ENCODE measurements at regions not wholly inside any gene's neighbourhood (a gene's known extent, or its start where the extent isn't known, plus 50 kb on each side); places are given as distances from the start of the nearest gene placed in this dataset.
"Not testable (repeated sequence)": the region's sequence is repeated elsewhere in the genome, so short reads cannot be mapped to it uniquely, and the experiment has no call there.

DNA sequence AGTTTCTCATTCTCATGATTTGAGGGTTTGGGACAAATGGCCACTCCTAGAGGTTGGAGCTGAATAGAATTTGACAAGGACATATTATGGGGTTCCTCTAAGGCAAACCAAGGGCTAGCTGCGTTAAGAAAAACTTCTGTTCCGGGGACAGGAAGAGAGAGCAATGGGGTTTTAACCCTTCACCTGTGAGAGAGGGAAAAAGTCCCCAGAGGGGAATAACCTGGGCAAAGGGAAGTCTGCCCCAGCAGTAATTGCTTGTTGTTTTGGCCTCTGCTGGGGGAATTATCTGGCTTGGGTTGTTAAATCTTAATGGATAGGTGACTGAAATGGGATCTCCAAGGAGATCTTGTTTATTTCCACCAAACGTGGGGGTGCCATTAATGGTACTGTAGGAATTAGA, 110.1 kb upstream of the MOCS2 start:
- no peak for DNase-seq

DNA sequence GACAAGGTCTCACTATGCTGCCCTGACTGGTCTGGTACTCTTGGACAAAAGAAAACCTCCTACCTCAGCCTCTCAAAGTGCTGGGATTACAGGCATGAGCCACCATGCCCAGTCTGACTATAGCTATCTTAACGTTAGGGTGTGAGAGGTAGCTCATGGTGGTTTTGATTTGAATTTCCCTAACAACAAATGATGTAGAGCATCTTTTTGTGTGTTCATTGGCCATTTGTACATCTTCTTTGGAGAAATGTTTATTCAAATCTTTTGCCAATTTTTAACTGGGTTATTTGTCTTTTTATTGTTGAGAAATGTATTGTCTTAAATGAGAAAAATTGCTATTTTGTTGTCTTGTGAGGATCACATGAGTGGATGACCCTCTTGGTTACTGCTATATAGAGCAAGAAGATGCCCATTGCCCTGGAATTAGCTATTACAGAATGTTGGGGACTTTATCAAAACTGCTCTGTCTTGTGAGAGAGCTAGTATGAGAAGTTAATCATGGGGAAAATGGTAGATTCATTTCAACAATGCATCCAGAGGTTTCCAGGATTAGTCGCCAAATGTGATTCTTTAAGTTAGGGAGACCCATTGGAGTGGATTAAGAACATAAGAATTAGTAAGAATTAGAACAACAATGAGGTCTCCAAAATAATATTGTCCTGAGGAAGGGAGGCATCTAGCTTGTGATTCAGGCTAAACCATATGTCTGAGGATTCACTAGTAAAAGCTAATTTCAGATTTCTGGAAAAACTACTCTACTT, 124.3 kb upstream of the MOCS2 start:
- DNase-seq, result no peak

DNA sequence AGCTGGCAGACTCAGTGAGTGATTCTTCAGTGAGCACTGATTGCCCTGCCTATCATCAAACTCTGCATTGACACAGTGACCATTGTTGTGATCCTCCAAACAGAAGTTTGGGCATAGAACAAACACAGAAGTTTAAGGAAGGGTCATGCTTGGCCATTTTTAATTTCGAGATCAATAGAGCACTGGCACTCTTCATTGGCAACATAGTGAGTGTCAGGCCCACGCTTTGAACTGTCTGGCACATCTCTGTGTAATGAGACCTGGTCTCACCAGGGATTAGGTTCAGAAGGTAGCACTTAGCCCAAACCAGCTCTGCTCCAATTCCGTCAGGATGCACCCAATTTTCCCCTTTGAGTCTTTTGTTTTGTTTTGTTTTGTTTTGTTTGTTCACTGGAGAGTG, 127.1 kb upstream of the MOCS2 start:
- DNase-seq, result no peak

DNA sequence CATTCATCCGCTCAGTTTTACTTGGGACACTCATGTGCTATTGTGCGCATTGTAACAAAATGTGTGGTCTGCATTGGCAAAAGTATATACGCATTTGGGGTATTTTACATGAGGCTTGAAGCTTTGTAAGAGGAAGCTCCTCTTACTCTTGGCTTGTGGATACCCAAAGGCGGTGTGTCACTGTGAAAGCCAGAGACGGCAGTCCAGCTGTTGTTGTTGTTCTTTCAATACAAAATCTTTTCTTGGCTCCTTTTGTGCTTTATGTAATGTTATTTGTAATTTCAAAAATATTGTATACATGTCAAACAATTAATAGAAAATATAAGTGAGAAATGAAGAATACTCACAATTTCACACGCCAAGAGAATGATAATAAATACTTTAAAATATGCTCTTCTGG, 128.3 kb upstream of the MOCS2 start:
- DNase-seq, result no peak

DNA sequence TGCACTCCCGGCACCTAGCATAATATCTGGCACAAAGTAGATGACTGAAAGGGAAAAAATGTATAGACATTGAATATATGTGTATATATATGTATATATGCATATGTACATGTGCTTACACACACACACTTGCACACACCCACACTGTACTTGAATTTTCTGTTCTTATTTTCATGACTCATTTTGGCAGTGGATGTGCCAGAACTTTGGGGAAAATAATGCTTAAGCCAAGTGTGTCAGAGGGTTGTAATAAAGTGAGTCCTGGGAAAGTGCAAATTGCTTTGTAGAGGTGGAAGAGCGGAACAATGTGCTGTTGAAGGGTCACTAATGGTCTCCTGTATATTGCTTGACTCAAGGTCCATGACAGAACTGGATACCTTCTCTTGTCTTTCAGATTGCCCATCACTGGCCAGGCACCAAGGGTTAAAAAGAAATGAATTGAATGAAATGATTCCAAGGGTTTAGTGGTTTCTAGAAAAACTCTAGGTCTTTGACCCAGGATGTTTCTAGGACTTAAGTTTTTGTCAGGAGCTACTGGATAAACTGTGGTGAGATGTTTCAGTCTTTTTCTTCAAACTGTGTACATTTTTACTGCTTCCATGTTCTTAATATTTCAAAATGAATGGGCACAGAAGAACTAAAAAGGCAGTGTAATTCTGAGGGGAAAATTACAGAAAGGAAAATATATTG, 129.9 kb upstream of the MOCS2 start:
- DNase-seq, result no peak

DNA sequence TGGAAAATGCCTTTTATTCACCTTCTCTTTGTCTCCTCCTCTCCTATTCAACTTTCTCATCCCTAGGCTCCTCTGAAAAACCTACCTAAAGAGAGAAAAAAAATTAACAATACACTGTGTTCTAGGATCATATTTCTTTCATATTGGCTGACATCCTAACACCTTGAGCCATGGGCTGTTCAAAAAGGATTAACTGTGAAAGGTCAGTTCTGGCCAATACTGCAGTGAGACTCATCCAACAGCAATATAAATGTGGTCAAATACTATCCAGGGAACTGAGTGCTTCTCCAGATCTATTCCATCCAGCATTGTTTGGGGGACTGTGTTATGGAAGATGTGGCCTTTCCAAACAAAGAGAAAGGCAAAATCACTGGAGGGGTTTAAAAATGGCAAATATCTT, 131.1 kb upstream of the MOCS2 start:
- DNase-seq, result no peak

DNA sequence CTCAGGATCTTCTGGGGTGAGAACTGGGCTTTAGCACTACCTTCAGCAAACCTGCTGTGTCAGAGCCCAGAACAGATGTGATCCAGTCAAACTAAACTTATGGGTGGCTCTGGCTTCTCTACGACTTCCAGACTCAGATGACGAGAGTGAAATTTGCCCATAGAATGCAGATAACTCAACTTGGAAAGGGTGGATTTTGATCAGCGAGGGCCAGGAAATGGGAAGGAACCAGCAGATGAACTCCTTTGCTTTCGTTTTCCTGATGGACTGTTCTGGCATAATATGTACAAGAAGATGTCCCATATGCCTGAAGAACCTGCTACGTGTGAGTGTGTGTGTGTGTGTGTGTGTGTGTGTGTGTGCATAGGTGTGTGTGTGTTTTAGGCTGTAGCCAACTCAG, 132.0 kb upstream of the MOCS2 start:
- DNase-seq, result no peak

DNA sequence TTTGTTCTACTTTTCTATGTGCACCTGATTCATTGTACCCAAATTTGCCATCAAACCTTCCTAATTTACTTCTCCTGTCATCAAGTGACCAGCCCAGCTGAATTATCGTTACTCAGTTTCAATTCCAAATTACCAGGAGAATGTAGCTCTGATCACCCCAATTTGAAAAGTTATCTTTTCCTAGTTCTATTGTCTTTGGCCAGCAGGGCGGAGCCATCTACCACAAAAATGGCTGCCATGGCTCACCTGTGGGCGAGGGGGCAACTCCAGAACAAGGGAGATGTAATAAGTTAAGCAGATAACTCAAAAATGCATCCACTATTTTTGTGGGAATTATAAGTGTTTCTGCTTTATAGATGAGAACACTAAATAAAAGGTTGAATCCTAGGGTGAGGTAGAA, 133.8 kb upstream of the MOCS2 start:
- no peak for DNase-seq

DNA sequence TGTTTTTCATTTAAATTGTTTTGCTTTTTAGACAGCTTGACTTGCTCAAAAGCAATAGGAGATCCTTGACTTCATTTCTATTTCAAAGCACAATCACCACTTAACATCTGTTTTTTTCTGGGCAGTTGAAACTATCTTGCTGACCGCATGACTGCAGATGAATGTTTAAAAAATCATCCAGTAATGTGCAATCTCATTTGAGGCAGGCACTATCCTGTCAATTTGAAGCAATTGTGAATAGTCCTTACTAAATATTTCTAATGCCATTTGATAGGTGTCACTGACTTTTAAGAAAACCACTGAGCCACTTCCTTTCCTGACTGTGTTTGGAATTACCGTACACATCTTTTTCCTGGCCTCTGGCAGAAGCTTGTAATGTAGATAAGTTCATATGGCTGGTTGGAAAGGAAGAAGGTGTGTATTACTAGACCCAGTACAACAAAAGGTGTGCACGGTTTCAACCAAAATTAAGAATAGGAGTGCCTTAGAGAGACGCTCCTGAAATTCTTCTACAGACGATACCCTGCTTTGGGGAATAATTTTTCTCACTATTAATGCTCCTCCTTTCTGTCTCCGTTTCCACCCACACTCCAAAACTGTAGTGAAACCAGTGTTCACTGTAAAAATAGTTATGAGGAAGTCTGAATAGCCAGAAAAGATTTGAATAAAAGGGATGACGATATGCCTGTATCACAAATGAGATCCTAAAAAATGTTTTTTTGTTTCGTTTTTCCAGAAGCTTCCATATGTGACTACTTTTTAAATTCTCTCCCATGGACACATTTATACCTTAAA, 136.7 kb upstream of the MOCS2 start:
- DNase-seq, result no peak

DNA sequence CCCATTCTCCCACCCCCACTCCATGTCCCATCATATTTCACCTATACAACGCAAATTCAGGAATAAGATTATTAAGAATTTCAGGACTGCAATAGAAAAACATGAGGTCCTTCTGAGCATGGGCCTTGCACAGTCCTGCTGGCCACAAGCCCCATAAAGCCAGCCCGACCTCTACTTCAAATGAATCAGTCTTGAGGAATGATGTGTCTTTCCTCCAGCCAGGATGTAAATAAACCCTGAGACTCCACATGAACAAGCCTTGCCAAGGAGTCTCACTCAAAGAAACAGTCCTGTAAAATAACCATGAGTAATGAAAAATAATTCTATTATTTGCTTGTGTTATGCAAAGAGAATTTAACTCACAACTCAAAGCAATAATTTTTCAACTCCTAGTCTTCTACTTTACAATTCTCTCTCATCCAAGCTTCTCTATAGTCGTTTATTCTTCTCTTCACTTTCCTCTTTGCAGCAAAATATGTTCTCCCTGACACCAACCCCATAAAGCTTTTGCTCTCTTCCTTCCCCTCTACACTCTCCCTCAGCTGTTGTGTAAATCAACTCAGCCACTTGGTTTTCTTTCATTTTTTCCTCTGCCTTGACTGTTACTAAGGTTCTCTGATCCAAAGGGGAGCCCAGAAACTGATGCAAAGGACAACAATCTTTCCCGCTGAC, 140.1 kb upstream of the MOCS2 start:
- no peak for DNase-seq

DNA sequence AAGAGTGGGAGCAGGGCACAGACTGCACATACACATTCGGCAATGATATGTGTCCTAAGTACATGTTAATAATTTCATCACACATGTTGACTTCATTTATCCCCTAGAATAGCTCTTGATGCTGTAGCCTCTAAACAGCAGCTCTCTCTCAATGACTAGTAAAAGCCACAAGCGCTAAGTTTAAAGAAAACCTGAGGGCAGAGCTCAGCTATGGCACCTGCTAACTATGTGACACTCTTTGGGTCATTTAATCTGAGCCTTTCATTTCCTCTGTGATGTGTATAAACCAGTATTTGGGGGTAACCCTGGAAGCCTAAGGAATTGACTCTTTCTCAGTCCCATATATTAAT, 140.6 kb upstream of the MOCS2 start:
- DNase-seq, result no peak

DNA sequence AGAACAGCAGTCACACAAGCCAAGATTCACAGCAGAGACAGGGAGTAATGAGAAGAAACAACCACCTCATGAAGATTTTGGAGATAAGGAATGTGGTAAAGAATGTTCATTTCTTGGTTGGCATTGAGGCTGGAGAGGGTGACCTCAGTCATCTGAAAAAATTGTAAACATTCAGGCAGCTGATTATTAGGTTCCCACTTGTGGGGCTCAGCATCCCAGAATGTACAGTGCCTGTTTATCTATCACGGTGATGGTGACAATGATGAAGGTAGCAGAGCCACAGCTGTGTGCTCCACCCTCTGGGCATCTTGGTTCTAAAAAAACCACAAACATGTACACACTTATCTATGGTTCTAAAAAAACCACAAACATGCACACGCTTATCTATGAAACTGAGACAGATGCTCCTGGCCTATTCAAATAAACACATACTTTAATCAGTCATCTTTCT, 143.9 kb upstream of the MOCS2 start:
- DNase-seq, result no peak

DNA sequence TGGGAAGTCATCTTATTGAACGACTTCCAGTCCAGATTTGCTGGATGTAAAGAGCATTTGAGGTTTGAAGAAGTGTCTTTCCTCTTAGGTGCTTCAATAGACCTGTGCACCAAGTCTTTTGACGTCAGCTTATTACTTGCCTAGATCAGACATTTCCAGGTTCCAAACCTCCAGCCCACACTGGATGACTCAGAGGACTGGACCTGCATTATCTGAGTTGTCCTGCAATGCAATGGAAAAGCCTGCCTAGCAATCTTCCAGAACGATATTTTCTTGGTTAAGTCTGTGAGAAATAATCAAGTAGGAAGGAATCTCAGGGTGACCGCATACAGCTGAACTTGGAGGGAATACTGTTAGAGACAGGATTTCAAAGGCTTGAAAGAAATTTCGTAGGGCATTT, 147.2 kb upstream of the MOCS2 start:
- no peak for DNase-seq

DNA sequence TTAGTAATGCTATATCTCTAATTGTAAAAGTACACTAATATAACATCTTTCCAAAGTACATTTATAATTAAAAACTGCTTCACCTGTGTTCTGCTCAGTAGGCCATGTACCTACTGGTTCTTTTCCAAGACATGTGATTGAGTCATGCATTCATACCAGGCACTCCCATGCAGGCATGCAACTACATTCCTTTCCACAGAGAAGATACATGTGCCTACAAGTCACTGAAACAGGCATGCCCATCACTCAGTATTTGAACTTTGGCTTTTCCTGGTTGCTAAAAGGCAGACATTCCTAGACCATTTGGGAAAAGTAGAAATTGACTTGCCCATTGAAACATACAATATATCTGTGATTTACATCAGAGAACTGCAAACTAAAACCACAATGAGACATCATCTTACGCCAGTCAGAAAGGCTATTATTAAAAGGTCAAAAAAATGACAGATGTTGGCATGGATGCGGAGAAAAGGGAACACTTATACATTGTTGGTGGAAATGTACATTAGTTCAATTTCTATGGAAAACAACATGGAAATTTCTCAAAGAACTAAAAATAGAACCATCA, 148.3 kb upstream of the MOCS2 start:
- DNase-seq, result no peak

DNA sequence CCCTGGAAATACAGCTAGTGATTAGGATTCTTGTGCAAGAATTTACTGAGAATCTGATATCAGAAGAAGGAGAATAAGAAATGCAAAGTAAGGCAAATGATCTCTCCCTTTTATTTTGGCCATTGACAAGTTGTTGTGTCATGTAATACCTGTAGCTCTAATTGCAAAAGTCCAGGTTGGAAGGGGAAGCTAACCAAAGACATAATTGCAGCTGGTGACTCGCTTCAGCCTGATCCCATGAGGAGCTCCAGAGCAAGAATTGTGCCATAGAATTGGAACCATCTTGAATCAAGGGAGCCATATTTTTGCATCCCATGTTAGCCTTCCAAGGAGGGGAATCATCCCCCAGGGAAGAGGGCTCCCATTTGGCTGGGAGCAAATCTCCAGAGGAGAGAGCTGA, 149.6 kb upstream of the MOCS2 start:
- DNase-seq, result no peak

DNA sequence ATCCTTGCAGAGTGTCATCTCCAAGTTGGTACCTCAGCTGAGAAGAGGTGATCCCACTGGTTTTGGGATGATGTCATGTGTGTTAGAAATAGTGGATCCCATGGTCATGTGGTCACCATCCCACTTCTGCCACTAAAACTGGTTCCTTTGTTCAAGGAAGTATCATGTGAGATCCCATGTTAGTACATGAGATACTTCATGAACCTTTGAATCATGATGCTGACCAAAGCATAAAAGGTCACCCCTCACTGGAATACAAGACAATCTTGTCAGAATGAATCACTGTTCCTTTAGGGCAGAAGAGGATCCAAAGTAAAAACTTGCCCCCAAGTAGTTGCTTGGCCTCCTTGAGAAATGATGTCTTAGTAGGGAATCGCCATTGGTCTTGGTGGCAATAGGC, 150.9 kb upstream of the MOCS2 start:
- DNase-seq, result no peak

DNA sequence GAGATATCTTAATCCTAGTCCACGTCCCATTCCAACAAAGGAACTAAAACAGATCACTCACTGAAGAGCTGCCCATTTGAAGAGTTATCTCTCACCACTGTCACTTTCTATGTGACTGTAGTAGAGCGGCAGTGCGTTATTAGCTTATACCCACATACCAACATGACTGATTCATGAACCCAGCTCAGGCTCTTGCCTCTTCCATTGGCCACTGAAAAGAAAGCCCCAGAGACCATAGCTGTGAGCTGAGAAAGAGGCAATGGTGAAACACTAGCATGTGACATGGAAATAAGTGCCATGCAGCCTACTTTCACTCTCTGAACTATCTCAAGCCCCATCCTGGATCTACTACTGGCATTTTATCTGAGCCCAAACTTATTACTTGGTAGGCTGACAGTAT, 151.7 kb upstream of the MOCS2 start:
- no peak for DNase-seq

DNA sequence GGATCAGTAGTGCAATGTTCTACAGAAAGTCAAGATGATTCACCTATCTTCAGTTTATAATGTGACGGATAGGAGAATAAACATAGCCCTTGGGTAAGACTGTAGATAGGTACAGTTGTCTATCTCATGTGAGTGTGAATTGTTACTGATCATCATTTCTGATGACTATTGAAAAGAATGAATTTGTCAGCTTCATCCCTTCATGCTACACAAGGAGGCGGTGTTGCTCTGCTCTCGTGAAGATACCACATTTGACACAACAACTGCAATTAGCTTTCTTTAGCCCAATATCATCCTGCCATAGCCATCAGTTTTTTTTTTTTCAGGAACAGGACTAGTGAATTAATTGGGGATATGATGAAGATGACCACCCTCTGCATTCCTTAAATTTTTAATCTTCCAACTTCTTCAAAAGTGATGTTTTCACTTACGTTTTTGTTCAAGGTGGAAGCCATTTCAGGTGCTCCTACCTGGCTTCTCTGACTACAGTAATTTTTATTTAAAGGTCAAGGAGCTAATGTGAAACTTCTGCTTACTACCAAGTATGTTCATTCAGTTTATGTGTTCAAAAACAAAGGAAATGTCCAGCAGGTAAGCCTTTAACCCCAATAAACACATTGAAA, 152.9 kb upstream of the MOCS2 start:
- no peak for DNase-seq

DNA sequence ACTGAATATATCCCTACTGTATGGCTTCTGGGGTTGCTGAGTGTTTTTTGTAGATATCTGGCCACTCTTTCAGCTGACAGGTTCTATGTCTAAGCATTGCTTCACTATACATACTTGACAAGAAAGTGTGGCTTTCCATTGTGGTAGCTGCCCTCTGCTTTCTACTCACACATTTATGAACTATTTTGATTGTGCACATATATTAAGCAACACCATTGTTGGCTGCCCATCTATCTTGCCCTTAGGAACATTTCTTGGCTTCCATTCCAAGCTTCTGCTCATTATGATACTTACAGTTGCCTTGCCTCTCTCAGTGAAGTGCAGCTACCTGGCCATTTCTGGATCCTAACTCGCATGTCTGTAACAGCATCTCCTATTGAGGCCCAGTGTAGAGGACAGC, 153.6 kb upstream of the MOCS2 start:
- no peak for DNase-seq

DNA sequence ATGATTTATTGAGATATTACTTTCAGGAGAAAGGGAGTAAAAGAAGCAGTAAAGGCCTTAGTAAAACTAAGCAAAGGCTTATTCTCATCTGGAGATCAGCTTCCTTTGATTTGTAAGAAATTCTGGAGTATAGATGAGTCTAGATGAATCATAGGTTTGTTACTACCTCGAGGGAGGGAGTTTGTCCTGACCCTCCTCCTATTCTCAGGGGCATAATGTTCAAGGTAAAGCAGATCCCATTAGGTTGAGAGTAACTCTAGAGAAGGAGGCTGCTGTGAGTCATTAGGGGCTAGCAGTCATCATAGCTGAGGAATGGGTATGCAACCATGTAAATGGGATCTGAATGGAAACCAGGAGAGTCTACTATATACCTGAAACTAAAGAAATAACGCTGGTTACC, 155.5 kb upstream of the MOCS2 start:
- DNase-seq, result no peak

DNA sequence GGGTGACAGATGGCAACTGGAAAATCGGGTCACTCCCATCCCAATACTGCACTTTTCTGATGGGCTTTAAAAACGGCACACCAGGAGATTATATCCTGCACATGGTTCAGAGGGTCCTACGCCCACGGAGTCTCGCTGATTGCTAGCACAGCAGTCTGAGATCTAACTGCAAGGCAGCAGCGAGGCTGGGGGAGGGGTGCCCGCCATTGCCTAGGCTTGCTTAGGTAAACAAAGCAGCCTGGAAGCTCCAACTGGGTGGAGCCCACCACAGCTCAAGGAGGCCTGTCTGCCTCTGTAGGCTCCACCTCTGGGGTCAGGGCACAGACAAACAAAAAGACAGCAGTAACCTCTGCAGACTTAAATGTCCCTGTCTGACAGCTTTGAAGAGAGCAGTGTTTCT, 158.7 kb upstream of the MOCS2 start:
- DNase-seq, result not testable (repeated sequence)

DNA sequence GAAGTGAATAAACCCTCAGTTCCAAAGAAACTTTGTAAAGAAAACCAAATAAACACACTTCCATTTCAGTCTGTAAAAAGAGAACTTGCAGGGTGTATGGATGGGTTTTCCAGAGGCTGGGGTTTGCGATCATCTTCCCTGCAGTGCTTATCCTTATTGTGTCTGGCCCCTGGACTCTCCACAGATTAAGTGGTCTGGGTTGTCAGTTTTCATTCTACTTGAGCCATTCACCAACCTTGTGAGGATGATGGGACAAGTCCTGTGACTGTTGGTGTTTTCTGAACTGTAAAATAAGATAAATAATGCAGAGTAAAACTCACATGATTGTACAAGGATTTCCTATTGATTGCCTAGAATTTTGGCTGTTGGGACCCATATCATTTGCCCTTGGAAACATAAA, 166.1 kb upstream of the MOCS2 start:
- DNase-seq, result no peak

DNA sequence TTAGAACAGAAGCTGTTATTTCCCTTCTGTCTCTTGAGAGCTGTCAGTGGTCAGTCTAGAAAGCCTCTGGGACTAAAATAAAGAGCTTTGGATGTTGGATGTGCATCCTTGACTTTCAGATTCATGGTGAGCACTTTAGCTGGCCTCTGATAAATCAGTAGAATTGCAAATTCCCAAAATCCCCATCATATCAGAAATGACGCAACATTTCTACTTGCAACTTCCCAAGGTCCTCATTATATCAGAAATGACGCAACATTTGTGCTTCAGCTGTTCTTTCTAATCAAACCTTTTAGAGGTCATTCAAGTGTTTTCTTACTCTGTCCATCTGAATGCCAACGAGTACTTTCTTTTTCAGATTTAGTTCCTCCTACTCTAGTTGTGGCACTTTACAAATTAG, 167.3 kb upstream of the MOCS2 start:
- no peak for DNase-seq

Data from left hindlimb (tissue), 1 donor.